OCI-LY7 (cell line): ENCODE measurements at regions not wholly inside any gene's neighbourhood (a gene's known extent, or its start where the extent isn't known, plus 50 kb on each side); places are given as distances from the start of the nearest gene placed in this dataset.
"Not testable (repeated sequence)": the region's sequence is repeated elsewhere in the genome, so short reads cannot be mapped to it uniquely, and the experiment has no call there.

ENCODE experiments used
- BruUV-seq: library from RNA; stranded (reverse); fragments of 400-500 nt; replicated peaks from 2 replicates; lab custom pipeline; 2021; lab: Mats Ljungman, UMichigan
- CTCF ChIA-PET: fragments of 300-600 bp; sonication (Branson Sonifier 250); formaldehyde crosslinking; loops from one replicate; lab custom pipeline; 2022; ENCODE audit warnings: antibody characterized with exemption; ENCODE audit not compliant: unreplicated experiment; lab: Charles Lee
- POLR2A ChIA-PET: fragments of 300-600 bp; sonication (Branson Sonifier 250); formaldehyde crosslinking; loops from one replicate; lab custom pipeline; 2022; ENCODE audit warnings: antibody characterized with exemption; lab: Charles Lee
- DNase-seq: peaks from one replicate; pipeline ENCODE4 v3.0.0-alpha.2; 2015; ENCODE audit warnings: low spot score
- H2AFZ ChIP-seq: fragments of 200-600 bp; sonication (generic), shearing (Covaris generic); 2 replicates; pipeline ENCODE4 v1.6.1; 2014; ENCODE audit warnings: mild to moderate bottlenecking, antibody characterized with exemption, low read length, moderate library complexity
- H3K27ac ChIP-seq: fragments of 200-600 bp; sonication (generic); 2 replicates; pipeline ENCODE4 v1.5.1; 2014; ENCODE audit warnings: mixed run types, low read depth, mild to moderate bottlenecking, moderate library complexity, low read length, inconsistent platforms; ENCODE audit not compliant: poor library complexity, severe bottlenecking
- H3K36me3 ChIP-seq: fragments of 200-600 bp; sonication (generic); 2 replicates; pipeline ENCODE4 v1.6.1; 2014; ENCODE audit warnings: mild to moderate bottlenecking, antibody characterized with exemption, low read length, moderate library complexity, mixed read lengths; ENCODE audit not compliant: insufficient read depth
- H3K4me1 ChIP-seq: fragments of 200-600 bp; sonication (generic); 2 replicates; pipeline ENCODE4 v1.5.1; 2014; ENCODE audit warnings: mild to moderate bottlenecking, low read length; ENCODE audit not compliant: insufficient read depth, poor library complexity, severe bottlenecking
- H3K4me2 ChIP-seq: fragments of 200-600 bp; sonication (generic); 2 replicates; pipeline ENCODE4 v1.6.1; 2014; ENCODE audit warnings: mild to moderate bottlenecking, low read length
- H3K4me3 ChIP-seq: fragments of 200-600 bp; sonication (generic); 2 replicates; pipeline ENCODE4 v1.5.1; 2014; ENCODE audit warnings: mild to moderate bottlenecking, low read depth, low read length; ENCODE audit not compliant: poor library complexity, severe bottlenecking
- H3K79me2 ChIP-seq: fragments of 200-600 bp; sonication (generic); 2 replicates; pipeline ENCODE4 v1.6.1; 2016; ENCODE audit warnings: low read depth, mild to moderate bottlenecking, low read length, moderate library complexity, mixed read lengths; ENCODE audit not compliant: insufficient read depth
- H3K9me2 ChIP-seq: fragments of 200-600 bp; sonication (generic); 2 replicates; pipeline ENCODE4 v1.6.1; 2016; ENCODE audit warnings: mild to moderate bottlenecking, low read length, mixed read lengths; ENCODE audit not compliant: insufficient read depth
- H3K9me3 ChIP-seq: fragments of 200-600 bp; sonication (generic); 2 replicates; pipeline ENCODE4 v1.6.1; 2014; ENCODE audit warnings: mild to moderate bottlenecking, mixed run types, low read length, mixed read lengths
- H4K20me1 ChIP-seq: fragments of 200-600 bp; sonication (generic); 2 replicates; pipeline ENCODE4 v1.6.1; 2014; ENCODE audit warnings: mild to moderate bottlenecking, antibody characterized with exemption, low read length, moderate library complexity, mixed read lengths; ENCODE audit not compliant: insufficient read depth
- CTCF ChIP-seq: fragments of 200-600 bp; sonication (generic); conservative IDR thresholded peaks from 2 replicates; pipeline ENCODE4 v1.5.1; 2014; ENCODE audit warnings: mild to moderate bottlenecking, antibody characterized with exemption, low read length, moderate library complexity, mixed read lengths
- EZH2phosphoT487 ChIP-seq: fragments of 200-600 bp; sonication (generic); IDR thresholded peaks from 2 replicates; pipeline ENCODE4 v1.6.1; 2018; ENCODE audit warnings: low read depth, borderline replicate concordance, mild to moderate bottlenecking, mixed run types, antibody characterized with exemption, low read length, moderate library complexity, mixed read lengths
- intact Hi-C: fragments of 100-400 bp; cut with micrococcal nuclease; formaldehyde crosslinking; loops from one replicate; pipeline ENCODE4 v1.10.0; 2022; ENCODE audit not compliant: unreplicated experiment

DNA sequence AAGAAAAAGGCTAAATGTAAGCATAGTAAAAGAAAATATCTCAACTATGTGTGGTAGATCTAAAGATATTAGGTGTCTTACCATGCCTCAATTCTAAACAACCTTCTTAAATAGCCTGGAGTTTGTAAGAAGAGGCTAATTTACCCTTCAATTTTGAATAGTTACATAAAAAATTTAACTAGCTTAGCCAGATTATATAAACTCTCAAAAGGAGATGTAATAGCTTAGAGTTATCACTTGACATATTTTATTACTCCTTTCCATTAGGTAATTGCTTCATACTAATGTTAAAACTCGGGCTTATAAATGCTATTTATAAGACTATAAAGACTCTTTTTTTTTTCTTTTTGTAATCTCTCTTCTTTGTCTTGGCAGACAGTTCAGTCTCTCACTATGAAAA lies 297.5 kb upstream of the PABPC4L start:
- H3K36me3 ChIP-seq: no peaks in the 10 kb centered on the region
- no peak overlapping the region for H3K4me2 ChIP-seq
- CTCF ChIA-PET: no interaction called here
- H4K20me1 ChIP-seq: no peaks in the 10 kb centered on the region
- H3K4me1 ChIP-seq: no peaks in the 10 kb centered on the region
- H3K9me3 ChIP-seq: no peaks in the 10 kb centered on the region
- H3K4me3 ChIP-seq: no peak overlapping the region
- TF ChIP-seq EZH2phosphoT487 (no peak), CTCF (no peak)
- POLR2A ChIA-PET: interaction anchor here (0.5 kb wide), 1 partner anchor 39 kb away, joined by 3 read pairs; no protein-coding TSS in a partner anchor
- no TSS peak for BruUV-seq
- no peak for DNase-seq
- H2AFZ ChIP-seq: no peak overlapping the region
- no peaks in the 10 kb centered on the region for H3K9me2 ChIP-seq
- H3K79me2 ChIP-seq: no peaks in the 10 kb centered on the region
- no peak overlapping the region for H3K27ac ChIP-seq
- intact Hi-C loops: no loop called here

DNA sequence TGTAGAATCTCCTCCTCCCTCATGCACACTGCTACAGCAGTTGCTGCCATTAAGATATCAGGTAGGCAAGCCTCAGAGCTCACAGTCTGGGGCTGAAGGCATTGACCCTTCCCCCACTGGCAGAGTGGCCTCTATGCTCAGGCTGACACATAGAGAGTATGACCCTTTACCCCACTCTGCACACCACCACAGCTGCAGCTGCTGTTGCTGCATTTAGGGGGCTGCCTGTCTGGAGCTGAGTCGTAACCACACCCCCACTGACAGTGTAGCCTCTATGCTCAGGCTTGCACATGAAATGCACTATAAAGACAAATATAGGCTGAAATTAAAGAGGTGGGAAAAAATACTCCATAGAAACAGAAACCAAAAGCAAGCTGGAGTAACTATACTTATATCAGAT lies 289.3 kb upstream of the PABPC4L start:
- H3K4me2 ChIP-seq: no peak overlapping the region
- no TSS peak for BruUV-seq

GRCh38 chr4:134483514-134483913 lies 281.9 kb upstream of the PABPC4L start:
- H4K20me1 ChIP-seq, CTCF ChIA-PET, H3K9me2 ChIP-seq, H3K9me3 ChIP-seq, H3K4me1 ChIP-seq, H3K79me2 ChIP-seq, DNase-seq, H3K27ac ChIP-seq, H2AFZ ChIP-seq, BruUV-seq, H3K4me3 ChIP-seq, H3K36me3 ChIP-seq, POLR2A ChIA-PET, H3K4me2 ChIP-seq: not testable (repeated sequence)
- intact Hi-C loops: loop anchor here (10.0 kb wide), 1 partner anchor 641 kb away; no protein-coding TSS in a partner anchor

More for the DNA sequence above, 289.3 kb upstream of the PABPC4L start:
- TF ChIP-seq EZH2phosphoT487 (no peak), CTCF (no peak)
- no peaks in the 10 kb centered on the region for H3K4me1 ChIP-seq
- no peaks in the 10 kb centered on the region for H3K36me3 ChIP-seq
- H3K27ac ChIP-seq: no peak overlapping the region
- no peaks in the 10 kb centered on the region for H4K20me1 ChIP-seq
- POLR2A ChIA-PET: no interaction called here
- no peak for DNase-seq
- H3K9me3 ChIP-seq: no peaks in the 10 kb centered on the region
- intact Hi-C loops: no loop called here
- no peak overlapping the region for H2AFZ ChIP-seq
- CTCF ChIA-PET: no interaction called here
- no peaks in the 10 kb centered on the region for H3K79me2 ChIP-seq
- no peaks in the 10 kb centered on the region for H3K9me2 ChIP-seq
- H3K4me3 ChIP-seq: no peak overlapping the region
